OCI-LY1 (cell line): ENCODE measurements at regions not wholly inside any gene's neighbourhood (a gene's known extent, or its start where the extent isn't known, plus 50 kb on each side); places are given as distances from the start of the nearest gene placed in this dataset.

Experiments
- H2AFZ ChIP-seq: fragments of 200-600 bp; sonication (generic), shearing (Covaris generic); 2 replicates; pipeline ENCODE4 v1.6.0; 2014; ENCODE audit warnings: antibody characterized with exemption, mild to moderate bottlenecking, low read length
- H3F3A ChIP-seq: fragments of 200-600 bp; sonication (generic), shearing (Covaris generic); 2 replicates; pipeline ENCODE4 v1.6.0; 2014; ENCODE audit warnings: mild to moderate bottlenecking, antibody characterized with exemption, low read length, moderate library complexity; ENCODE audit not compliant: insufficient read depth
- H3K27ac ChIP-seq: fragments of 200-600 bp; sonication (generic); 2 replicates; pipeline ENCODE4 v1.5.1; 2014; ENCODE audit warnings: low read length, mixed run types, mild to moderate bottlenecking, low read depth; ENCODE audit not compliant: poor library complexity, severe bottlenecking
- H3K27me3 ChIP-seq: fragments of 200-600 bp; sonication (generic); 2 replicates; pipeline ENCODE4 v1.6.0; 2014; ENCODE audit warnings: antibody characterized with exemption, mild to moderate bottlenecking, low read length, moderate library complexity; ENCODE audit not compliant: insufficient read depth
- H3K36me3 ChIP-seq: fragments of 200-600 bp; sonication (generic); 2 replicates; pipeline ENCODE4 v1.6.1; 2014; ENCODE audit warnings: mild to moderate bottlenecking, antibody characterized with exemption, low read length, moderate library complexity, mixed read lengths; ENCODE audit not compliant: insufficient read depth
- H3K4me1 ChIP-seq: fragments of 200-600 bp; sonication (generic); 2 replicates; pipeline ENCODE4 v1.5.1; 2014; ENCODE audit warnings: mild to moderate bottlenecking, low read length, moderate library complexity; ENCODE audit not compliant: insufficient read depth, severe bottlenecking
- H3K4me2 ChIP-seq: fragments of 200-600 bp; sonication (generic), shearing (Covaris generic); 2 replicates; pipeline ENCODE4 v1.6.1; 2014; ENCODE audit warnings: low read length
- H3K4me3 ChIP-seq: fragments of 200-600 bp; sonication (generic); 2 replicates; pipeline ENCODE4 v1.5.1; 2014; ENCODE audit warnings: low read length, low read depth, mild to moderate bottlenecking, mixed read lengths; ENCODE audit not compliant: poor library complexity, severe bottlenecking
- H3K79me2 ChIP-seq: fragments of 200-600 bp; shearing (Covaris generic); 2 replicates; pipeline ENCODE4 v1.6.1; 2016; ENCODE audit warnings: mixed run types, low read length, mixed read lengths; ENCODE audit not compliant: insufficient read depth
- H3K9ac ChIP-seq: fragments of 200-600 bp; sonication (generic), shearing (Covaris generic); 2 replicates; pipeline ENCODE4 v1.6.1; 2014; ENCODE audit warnings: mild to moderate bottlenecking, low read length, mixed read lengths
- H3K9me2 ChIP-seq: fragments of 200-600 bp; sonication (generic), shearing (Covaris generic); 2 replicates; pipeline ENCODE4 v1.6.1; 2014; ENCODE audit warnings: low read depth, mild to moderate bottlenecking, low read length, mixed read lengths
- H3K9me3 ChIP-seq: fragments of 200-600 bp; shearing (Covaris generic); 2 replicates; pipeline ENCODE4 v1.6.1; 2014; ENCODE audit warnings: low read length, mixed read lengths
- H4K20me1 ChIP-seq: fragments of 200-600 bp; sonication (generic), shearing (Covaris generic); 2 replicates; pipeline ENCODE4 v1.6.0; 2016; ENCODE audit warnings: mild to moderate bottlenecking, low read length; ENCODE audit not compliant: insufficient read depth
- EZH2 ChIP-seq: fragments of 200-600 bp; sonication (generic), shearing (Covaris generic); IDR thresholded peaks from 2 replicates; pipeline ENCODE4 v1.8.0; 2017; ENCODE audit warnings: borderline replicate concordance, mixed run types, mild to moderate bottlenecking, antibody characterized with exemption, low read length, moderate library complexity, mixed read lengths
- TF ChIP-seq, protein P1 (sequence below): fragments of 200-600 bp; sonication (generic), shearing (Covaris generic); IDR thresholded peaks from 2 replicates; pipeline ENCODE4 v1.5.1; 2017; ENCODE audit warnings: mild to moderate bottlenecking, antibody characterized with exemption, low read length, moderate library complexity, mixed read lengths

DNA sequence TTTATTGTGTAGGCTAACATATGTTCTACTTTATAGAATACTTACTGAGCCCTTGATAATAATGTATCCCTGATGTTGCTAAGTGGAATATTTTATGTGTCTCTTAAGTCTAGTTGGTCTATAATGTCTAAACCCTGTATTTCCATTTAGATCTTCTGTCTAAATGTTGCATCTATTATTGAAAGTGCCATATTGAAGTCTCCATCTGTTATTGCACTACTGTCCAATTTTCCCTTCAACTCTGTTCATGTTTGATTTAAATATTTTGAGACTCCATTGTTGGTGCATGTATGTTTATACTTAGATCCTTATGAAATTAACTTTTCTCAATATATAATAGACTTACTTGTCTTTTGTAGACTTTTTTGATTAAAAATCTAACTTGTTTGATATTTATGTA lies 924.5 kb upstream of the KCND2 start:
- Histone ChIP-seq H3K9ac (no peak overlapping the region), H3K9me3 (no peaks in the 10 kb centered on the region), H3F3A (no peaks in the 10 kb centered on the region), H3K36me3 (no peaks in the 10 kb centered on the region), H3K9me2 (no peaks in the 10 kb centered on the region), H3K4me3 (no peak overlapping the region), H3K27me3 (no peaks in the 10 kb centered on the region), H3K79me2 (no peaks in the 10 kb centered on the region), H3K4me1 (no peaks in the 10 kb centered on the region), H3K4me2 (no peak overlapping the region), H2AFZ (no peak overlapping the region), H3K27ac (no peak overlapping the region), H4K20me1 (no peaks in the 10 kb centered on the region)
- no peak for TF ChIP-seq EZH2
- TF ChIP-seq, protein P1, sequence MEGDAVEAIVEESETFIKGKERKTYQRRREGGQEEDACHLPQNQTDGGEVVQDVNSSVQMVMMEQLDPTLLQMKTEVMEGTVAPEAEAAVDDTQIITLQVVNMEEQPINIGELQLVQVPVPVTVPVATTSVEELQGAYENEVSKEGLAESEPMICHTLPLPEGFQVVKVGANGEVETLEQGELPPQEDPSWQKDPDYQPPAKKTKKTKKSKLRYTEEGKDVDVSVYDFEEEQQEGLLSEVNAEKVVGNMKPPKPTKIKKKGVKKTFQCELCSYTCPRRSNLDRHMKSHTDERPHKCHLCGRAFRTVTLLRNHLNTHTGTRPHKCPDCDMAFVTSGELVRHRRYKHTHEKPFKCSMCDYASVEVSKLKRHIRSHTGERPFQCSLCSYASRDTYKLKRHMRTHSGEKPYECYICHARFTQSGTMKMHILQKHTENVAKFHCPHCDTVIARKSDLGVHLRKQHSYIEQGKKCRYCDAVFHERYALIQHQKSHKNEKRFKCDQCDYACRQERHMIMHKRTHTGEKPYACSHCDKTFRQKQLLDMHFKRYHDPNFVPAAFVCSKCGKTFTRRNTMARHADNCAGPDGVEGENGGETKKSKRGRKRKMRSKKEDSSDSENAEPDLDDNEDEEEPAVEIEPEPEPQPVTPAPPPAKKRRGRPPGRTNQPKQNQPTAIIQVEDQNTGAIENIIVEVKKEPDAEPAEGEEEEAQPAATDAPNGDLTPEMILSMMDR = no peak

GRCh38 chr7:119350334-119350733 lies 922.6 kb upstream of the KCND2 start:
- Histone ChIP-seq H3K27ac (no peak overlapping the region), H3K36me3 (no peaks in the 10 kb centered on the region), H3K79me2 (no peaks in the 10 kb centered on the region), H2AFZ (no peak overlapping the region), H3K27me3 (no peaks in the 10 kb centered on the region), H3K4me3 (no peak overlapping the region), H3K9me3 (no peaks in the 10 kb centered on the region), H3K4me2 (no peak overlapping the region), H3K4me1 (no peaks in the 10 kb centered on the region), H4K20me1 (no peaks in the 10 kb centered on the region), H3F3A (no peaks in the 10 kb centered on the region), H3K9ac (no peak overlapping the region), H3K9me2 (no peaks in the 10 kb centered on the region)
- TF ChIP-seq, protein P1 = no peak
- no peak for TF ChIP-seq EZH2

DNA sequence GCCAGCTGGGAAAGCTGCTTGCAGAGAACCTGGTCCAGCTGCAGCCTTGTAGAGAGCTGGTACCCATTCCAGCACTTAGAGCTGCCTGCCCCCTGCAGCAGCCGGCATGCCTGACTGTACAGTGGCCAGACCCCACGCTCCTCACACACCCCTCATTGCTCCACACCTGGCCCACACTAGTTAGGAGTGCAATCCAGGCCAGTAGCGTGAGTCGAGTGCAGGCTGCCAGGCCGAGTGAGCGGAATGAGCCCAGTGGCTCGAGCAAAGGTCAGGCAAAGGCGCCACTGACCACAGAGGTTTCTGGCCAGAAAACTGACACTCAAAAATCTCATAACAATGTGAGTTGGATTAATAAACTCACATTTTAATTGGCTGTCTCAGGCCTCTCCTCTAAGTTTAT lies 921.7 kb upstream of the KCND2 start:
- no peak overlapping the region for H3K9ac ChIP-seq
- no peaks in the 10 kb centered on the region for H3K27me3 ChIP-seq
- H3F3A ChIP-seq = no peaks in the 10 kb centered on the region
- no peaks in the 10 kb centered on the region for H3K79me2 ChIP-seq
- H3K4me3 ChIP-seq = no peak overlapping the region
- TF ChIP-seq EZH2 = no peak
- TF ChIP-seq, protein P1 = no peak
- H3K4me1 ChIP-seq = no peaks in the 10 kb centered on the region
- H3K4me2 ChIP-seq = no peak overlapping the region
- no peak overlapping the region for H3K27ac ChIP-seq
- H3K9me2 ChIP-seq = no peaks in the 10 kb centered on the region
- H3K9me3 ChIP-seq = no peaks in the 10 kb centered on the region
- H4K20me1 ChIP-seq = no peaks in the 10 kb centered on the region
- no peak overlapping the region for H2AFZ ChIP-seq
- H3K36me3 ChIP-seq = no peaks in the 10 kb centered on the region
